HCT116 (cell line): ENCODE measurements at regions not wholly inside any gene's neighbourhood (a gene's known extent, or its start where the extent isn't known, plus 50 kb on each side); places are given as distances from the start of the nearest gene placed in this dataset.

Experiments used
- ATAC-seq: fragments of 200-7000 bp; cut with Tn5 transposase; 2 replicates; pipeline ENCODE4 v1.9.1; 2020; ENCODE audit warnings: mild to moderate bottlenecking, moderate library complexity
- BruUV-seq: library from RNA; stranded (reverse); fragments of 400-500 nt; replicated peaks from 2 replicates; lab custom pipeline; 2021; lab: Mats Ljungman, UMichigan
- CTCF ChIA-PET: fragments of 300-600 bp; sonication (Branson Sonifier 250); formaldehyde crosslinking; loops from one replicate; lab custom pipeline; 2021; ENCODE audit warnings: antibody characterized with exemption; lab: Charles Lee
- POLR2A ChIA-PET: fragments of 300-600, 350-600 bp; sonication (Branson Sonifier 250); formaldehyde crosslinking; loops from one replicate; lab custom pipeline; 2021; ENCODE audit warnings: antibody characterized with exemption; lab: Charles Lee
- RAD21 ChIA-PET, 2 experiments: fragments of 300-600 bp; sonication (Branson Sonifier 250); formaldehyde crosslinking; loops; one replicate each; lab custom pipeline; 2023; ENCODE audit warnings: low total read pairs in 2 of 2; ENCODE audit not compliant: uncharacterized antibody in 2 of 2, unreplicated experiment in 2 of 2, low non-redundant PET in 1 of 2; lab: Charles Lee
- DNase-seq: peaks from one replicate; pipeline ENCODE4 v3.0.0-alpha.2; 2010; ENCODE audit warnings: low read depth, low spot score
- H2AFZ ChIP-seq: fragments of 200-600 bp; shearing (Covaris generic), sonication (generic); 2 replicates; pipeline ENCODE4 v1.6.1; 2017; ENCODE audit warnings: low read depth, mixed run types, mixed read lengths, antibody characterized with exemption, low read length; ENCODE audit not compliant: poor library complexity, severe bottlenecking
- H3K27ac ChIP-seq: 2 replicates; pipeline ENCODE4 v1.5.1; 2012; ENCODE audit warnings: low read depth, low read length
- H3K27me3 ChIP-seq: fragments of 200-600 bp; sonication (generic); 2 replicates; pipeline ENCODE4 v1.6.1; 2016; ENCODE audit warnings: mixed run types, low read length, mixed read lengths; ENCODE audit not compliant: insufficient read depth
- H3K36me3 ChIP-seq, 2 experiments: fragments of 200-500 bp in 1 of 2; fragments of 200-600 bp in 1 of 2; sonication (Bioruptor generic) in 1 of 2; sonication (generic) in 1 of 2; 2 replicates each; pipeline versions ENCODE4 v1.5.1 to v1.6.1; 2014 to 2016; ENCODE audit warnings: low read length in 2 of 2, inconsistent platforms in 1 of 2, mixed read lengths in 1 of 2, mixed run types in 1 of 2; ENCODE audit not compliant: insufficient read depth in 2 of 2, control insufficient read depth in 1 of 2
- H3K4me1 ChIP-seq, 2 experiments: fragments of 200-600 bp in 1 of 2; sonication (generic) in 1 of 2; 2 replicates each; pipeline versions ENCODE4 v1.5.1 to v1.6.1; 2012 to 2017; ENCODE audit warnings: low read length in 2 of 2, inconsistent platforms in 1 of 2, mild to moderate bottlenecking in 1 of 2, mixed read lengths in 1 of 2, mixed run types in 1 of 2, moderate library complexity in 1 of 2; ENCODE audit not compliant: insufficient read depth in 2 of 2, control insufficient read depth in 1 of 2
- H3K4me2 ChIP-seq: fragments of 200-600 bp; sonication (generic); 2 replicates; pipeline ENCODE4 v1.6.1; 2017; ENCODE audit warnings: mixed run types, low read length, mixed read lengths
- H3K4me3 ChIP-seq, 2 experiments: fragments of 200-600 bp in 1 of 2; sonication (generic) in 1 of 2; replicated peaks in 1 of 2; 2 replicates each; pipeline ENCODE4 v1.5.1; 2011 to 2016; ENCODE audit warnings: low read length in 2 of 2, control low read depth in 1 of 2, low read depth in 1 of 2, mild to moderate bottlenecking in 1 of 2, mixed read lengths in 1 of 2, mixed run types in 1 of 2
- H3K79me2 ChIP-seq: fragments of 200-600 bp; sonication (generic); 2 replicates; pipeline ENCODE4 v1.6.1; 2017; ENCODE audit warnings: mild to moderate bottlenecking, mixed run types, low read length, moderate library complexity, mixed read lengths; ENCODE audit not compliant: insufficient read depth
- H3K9ac ChIP-seq: fragments of 200-600 bp; sonication (generic); 2 replicates; pipeline ENCODE4 v1.6.1; 2016; ENCODE audit warnings: low read length, mixed read lengths
- H3K9me2 ChIP-seq: fragments of 200-600 bp; sonication (generic), shearing (Covaris generic); 2 replicates; pipeline ENCODE4 v1.6.1; 2017; ENCODE audit warnings: mixed run types, mild to moderate bottlenecking, moderate library complexity; ENCODE audit not compliant: insufficient read depth
- H3K9me3 ChIP-seq, 2 experiments: fragments of 200-500 bp in 1 of 2; fragments of 200-600 bp in 1 of 2; sonication (Bioruptor generic) in 1 of 2; sonication (generic) in 1 of 2; 2 replicates each; pipeline ENCODE4 v1.6.1; 2014 to 2017; ENCODE audit warnings: low read length in 2 of 2, mixed read lengths in 2 of 2, inconsistent platforms in 1 of 2, low read depth in 1 of 2, mild to moderate bottlenecking in 1 of 2, mixed run types in 1 of 2, moderate library complexity in 1 of 2; ENCODE audit not compliant: control insufficient read depth in 1 of 2, insufficient read depth in 1 of 2
- H4K20me1 ChIP-seq: fragments of 200-600 bp; sonication (generic), shearing (Covaris generic); 2 replicates; pipeline ENCODE4 v1.6.1; 2017; ENCODE audit warnings: mixed run types, mild to moderate bottlenecking, moderate library complexity; ENCODE audit not compliant: insufficient read depth
- CEBPB ChIP-seq: IDR thresholded peaks from 2 replicates; pipeline ENCODE4 v1.6.1; 2012; ENCODE audit warnings: low read depth
- ELF1 ChIP-seq: IDR thresholded peaks from 2 replicates; pipeline ENCODE4 v1.6.1; 2012; ENCODE audit warnings: low read depth, borderline replicate concordance
- EZH2 ChIP-seq: fragments of 200-600 bp; sonication (generic); IDR thresholded peaks from 2 replicates; pipeline ENCODE4 v1.6.1; 2017; ENCODE audit warnings: antibody characterized with exemption, mixed run types
- JUND ChIP-seq: IDR thresholded peaks from 2 replicates; pipeline ENCODE4 v1.6.1; 2012
- SIN3A ChIP-seq: IDR thresholded peaks from 2 replicates; pipeline ENCODE4 v1.6.1; 2012; ENCODE audit warnings: low read depth
- SP1 ChIP-seq: IDR thresholded peaks from 2 replicates; pipeline ENCODE4 v1.6.1; 2012; ENCODE audit warnings: low read depth
- SRF ChIP-seq: IDR thresholded peaks from 2 replicates; pipeline ENCODE4 v1.6.1; 2012; ENCODE audit warnings: low read depth
- TCF7L2 ChIP-seq: IDR thresholded peaks from 2 replicates; pipeline ENCODE4 v1.7.0; 2011; ENCODE audit warnings: borderline replicate concordance, inconsistent platforms; ENCODE audit not compliant: insufficient read depth, insufficient read length; ENCODE audit errors: extremely low read depth
- ZFX ChIP-seq: fragments of 450-650 bp; IDR thresholded peaks from 2 replicates; pipeline ENCODE4 v1.6.1; 2017
- ZNF274 ChIP-seq: fragments of 200-500 bp; sonication (Bioruptor generic); IDR thresholded peaks from 2 replicates; pipeline ENCODE4 v1.6.1; 2014; ENCODE audit warnings: mild to moderate bottlenecking, low read depth, low read length, inconsistent platforms
- intact Hi-C: fragments of 100-400 bp; cut with micrococcal nuclease; formaldehyde crosslinking; loops from 2 replicates; pipeline ENCODE4 v1.10.0; 2022
- TF ChIP-seq, protein P1 (sequence below): IDR thresholded peaks from 2 replicates; pipeline ENCODE4 v1.6.1; 2012
- TF ChIP-seq, protein P2 (sequence below): IDR thresholded peaks from 2 replicates; pipeline ENCODE4 v1.6.1; 2011; ENCODE audit warnings: mild to moderate bottlenecking, low read length, moderate library complexity; ENCODE audit not compliant: insufficient replicate concordance; ENCODE audit errors: extremely low read depth
- TF ChIP-seq, protein P3 (sequence below): IDR thresholded peaks from 2 replicates; pipeline ENCODE4 v1.6.1; 2012; ENCODE audit warnings: low read depth

GRCh38 chr6:169859401-169859977 is 108.1 kb downstream of the ERMARD start:
- no peaks in the 10 kb centered on the region for H3K4me1 ChIP-seq
- no TSS peak for BruUV-seq
- no peaks in the 10 kb centered on the region for H3K27me3 ChIP-seq

More at GRCh38 chr6:169859401-169859977, 108.1 kb downstream of the ERMARD start:
- no peak overlapping the region for H3K4me3 ChIP-seq
- no peak overlapping the region for H3K9ac ChIP-seq
- H3K4me2 ChIP-seq: no peak overlapping the region
- DNase-seq (no peak), ATAC-seq (no peak)
- no peaks in the 10 kb centered on the region for H3K9me2 ChIP-seq
- H3K79me2 ChIP-seq: no peaks in the 10 kb centered on the region
- H4K20me1 ChIP-seq: no peaks in the 10 kb centered on the region
- no peaks in the 10 kb centered on the region; a peak in 1 of 4 replicates for H3K9me3 ChIP-seq
- no peak overlapping the region for H3K27ac ChIP-seq
- intact Hi-C loops: no loop called here
- ChIA-PET RAD21 (no interaction called here), POLR2A (no interaction called here), CTCF (no interaction called here)
- H2AFZ ChIP-seq: no peak overlapping the region
- no peaks in the 10 kb centered on the region for H3K36me3 ChIP-seq
- TF ChIP-seq SRF (no peak), ELF1 (no peak), EZH2 (no peak), SIN3A (no peak), TCF7L2 (no peak), CEBPB (no peak), JUND (no peak), SP1 (no peak), ZNF274 (no peak), ZFX (no peak)
- TF ChIP-seq, protein P1, sequence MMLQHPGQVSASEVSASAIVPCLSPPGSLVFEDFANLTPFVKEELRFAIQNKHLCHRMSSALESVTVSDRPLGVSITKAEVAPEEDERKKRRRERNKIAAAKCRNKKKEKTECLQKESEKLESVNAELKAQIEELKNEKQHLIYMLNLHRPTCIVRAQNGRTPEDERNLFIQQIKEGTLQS: no peak
- TF ChIP-seq, protein P2, sequence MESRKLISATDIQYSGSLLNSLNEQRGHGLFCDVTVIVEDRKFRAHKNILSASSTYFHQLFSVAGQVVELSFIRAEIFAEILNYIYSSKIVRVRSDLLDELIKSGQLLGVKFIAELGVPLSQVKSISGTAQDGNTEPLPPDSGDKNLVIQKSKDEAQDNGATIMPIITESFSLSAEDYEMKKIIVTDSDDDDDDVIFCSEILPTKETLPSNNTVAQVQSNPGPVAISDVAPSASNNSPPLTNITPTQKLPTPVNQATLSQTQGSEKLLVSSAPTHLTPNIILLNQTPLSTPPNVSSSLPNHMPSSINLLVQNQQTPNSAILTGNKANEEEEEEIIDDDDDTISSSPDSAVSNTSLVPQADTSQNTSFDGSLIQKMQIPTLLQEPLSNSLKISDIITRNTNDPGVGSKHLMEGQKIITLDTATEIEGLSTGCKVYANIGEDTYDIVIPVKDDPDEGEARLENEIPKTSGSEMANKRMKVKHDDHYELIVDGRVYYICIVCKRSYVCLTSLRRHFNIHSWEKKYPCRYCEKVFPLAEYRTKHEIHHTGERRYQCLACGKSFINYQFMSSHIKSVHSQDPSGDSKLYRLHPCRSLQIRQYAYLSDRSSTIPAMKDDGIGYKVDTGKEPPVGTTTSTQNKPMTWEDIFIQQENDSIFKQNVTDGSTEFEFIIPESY: no peak
- TF ChIP-seq, protein P3, sequence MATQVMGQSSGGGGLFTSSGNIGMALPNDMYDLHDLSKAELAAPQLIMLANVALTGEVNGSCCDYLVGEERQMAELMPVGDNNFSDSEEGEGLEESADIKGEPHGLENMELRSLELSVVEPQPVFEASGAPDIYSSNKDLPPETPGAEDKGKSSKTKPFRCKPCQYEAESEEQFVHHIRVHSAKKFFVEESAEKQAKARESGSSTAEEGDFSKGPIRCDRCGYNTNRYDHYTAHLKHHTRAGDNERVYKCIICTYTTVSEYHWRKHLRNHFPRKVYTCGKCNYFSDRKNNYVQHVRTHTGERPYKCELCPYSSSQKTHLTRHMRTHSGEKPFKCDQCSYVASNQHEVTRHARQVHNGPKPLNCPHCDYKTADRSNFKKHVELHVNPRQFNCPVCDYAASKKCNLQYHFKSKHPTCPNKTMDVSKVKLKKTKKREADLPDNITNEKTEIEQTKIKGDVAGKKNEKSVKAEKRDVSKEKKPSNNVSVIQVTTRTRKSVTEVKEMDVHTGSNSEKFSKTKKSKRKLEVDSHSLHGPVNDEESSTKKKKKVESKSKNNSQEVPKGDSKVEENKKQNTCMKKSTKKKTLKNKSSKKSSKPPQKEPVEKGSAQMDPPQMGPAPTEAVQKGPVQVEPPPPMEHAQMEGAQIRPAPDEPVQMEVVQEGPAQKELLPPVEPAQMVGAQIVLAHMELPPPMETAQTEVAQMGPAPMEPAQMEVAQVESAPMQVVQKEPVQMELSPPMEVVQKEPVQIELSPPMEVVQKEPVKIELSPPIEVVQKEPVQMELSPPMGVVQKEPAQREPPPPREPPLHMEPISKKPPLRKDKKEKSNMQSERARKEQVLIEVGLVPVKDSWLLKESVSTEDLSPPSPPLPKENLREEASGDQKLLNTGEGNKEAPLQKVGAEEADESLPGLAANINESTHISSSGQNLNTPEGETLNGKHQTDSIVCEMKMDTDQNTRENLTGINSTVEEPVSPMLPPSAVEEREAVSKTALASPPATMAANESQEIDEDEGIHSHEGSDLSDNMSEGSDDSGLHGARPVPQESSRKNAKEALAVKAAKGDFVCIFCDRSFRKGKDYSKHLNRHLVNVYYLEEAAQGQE: no peak
